Fibroblast of lung (primary cell): ENCODE measurements at regions not wholly inside any gene's neighbourhood (a gene's known extent, or its start where the extent isn't known, plus 50 kb on each side); places are given as distances from the start of the nearest gene placed in this dataset.
A peak's percentile ranks its signal among the peaks of the same experiment; 100 is the strongest.

Source experiments
- DNase-seq, 2 donors: peaks; one replicate each; pipeline versions ENCODE4 v3.0.0 to v3.0.0-alpha.2; 2010; ENCODE audit warnings: low read depth in 2 of 2
- H2AFZ ChIP-seq: 2 replicates; pipeline ENCODE4 v1.5.1; 2012; ENCODE audit warnings: low read length, control low read depth, inconsistent platforms
- H3K27ac ChIP-seq: 2 replicates; pipeline ENCODE4 v1.5.1; 2011; ENCODE audit warnings: low read length, control low read depth; ENCODE audit not compliant: insufficient read depth
- H3K27me3 ChIP-seq: 2 replicates; pipeline ENCODE4 v1.5.1; 2011; ENCODE audit warnings: mild to moderate bottlenecking, low read length; ENCODE audit not compliant: control insufficient read depth, insufficient read depth
- H3K36me3 ChIP-seq: 2 replicates; pipeline ENCODE4 v1.5.1; 2011; ENCODE audit warnings: low read length; ENCODE audit not compliant: control insufficient read depth, insufficient read depth
- H3K4me1 ChIP-seq: 2 replicates; pipeline ENCODE4 v1.5.1; 2011; ENCODE audit warnings: low read length; ENCODE audit not compliant: control insufficient read depth, insufficient read depth; ENCODE audit errors: extremely low read depth
- H3K4me2 ChIP-seq: 2 replicates; pipeline ENCODE4 v1.5.1; 2011; ENCODE audit warnings: low read length, control low read depth; ENCODE audit not compliant: insufficient read depth; ENCODE audit errors: extremely low read depth
- H3K4me3 ChIP-seq, 4 experiments: fragments of 200-600 bp in 1 of 4; sonication (generic) in 1 of 4; replicated peaks in 1 of 4; 2 replicates each; pipeline ENCODE4 v1.5.1; 2011 to 2016; ENCODE audit warnings: low read length in 4 of 4, low read depth in 3 of 4, mild to moderate bottlenecking in 3 of 4, control low read depth in 2 of 4, inconsistent platforms in 1 of 4, mixed read lengths in 1 of 4; ENCODE audit not compliant: insufficient read depth in 1 of 4; ENCODE audit errors: control extremely low read depth in 1 of 4
- H3K79me2 ChIP-seq: 2 replicates; pipeline ENCODE4 v1.5.1; 2012; ENCODE audit warnings: mild to moderate bottlenecking, low read length, inconsistent platforms; ENCODE audit not compliant: control insufficient read depth, insufficient read depth
- H3K9ac ChIP-seq: 2 replicates; pipeline ENCODE4 v1.5.1; 2011; ENCODE audit warnings: mild to moderate bottlenecking, low read length, control low read depth; ENCODE audit not compliant: insufficient read depth
- H3K9me3 ChIP-seq: 2 replicates; pipeline ENCODE4 v1.5.1; 2012; ENCODE audit warnings: low read depth, low read length; ENCODE audit not compliant: control insufficient read depth, insufficient read depth
- H4K20me1 ChIP-seq: 2 replicates; pipeline ENCODE4 v1.5.1; 2011; ENCODE audit warnings: low read length; ENCODE audit not compliant: control insufficient read depth, insufficient read depth; ENCODE audit errors: extremely low read depth
- EZH2 ChIP-seq: IDR thresholded peaks from 2 replicates; pipeline ENCODE4 v1.5.1; 2012; ENCODE audit warnings: low read length, control low read depth, mild to moderate bottlenecking; ENCODE audit errors: missing control alignments
- TF ChIP-seq, protein P1 (sequence below), 2 donors: IDR thresholded peaks in 1 of 2; conservative IDR thresholded peaks in 1 of 2; 1 replicate in 1 of 2; 2 replicates in 1 of 2; pipeline ENCODE4 v1.5.1; 2011 to 2012; ENCODE audit warnings: low read length in 2 of 2, control low read depth in 1 of 2, inconsistent platforms in 1 of 2, low read depth in 1 of 2, mild to moderate bottlenecking in 1 of 2

DNA sequence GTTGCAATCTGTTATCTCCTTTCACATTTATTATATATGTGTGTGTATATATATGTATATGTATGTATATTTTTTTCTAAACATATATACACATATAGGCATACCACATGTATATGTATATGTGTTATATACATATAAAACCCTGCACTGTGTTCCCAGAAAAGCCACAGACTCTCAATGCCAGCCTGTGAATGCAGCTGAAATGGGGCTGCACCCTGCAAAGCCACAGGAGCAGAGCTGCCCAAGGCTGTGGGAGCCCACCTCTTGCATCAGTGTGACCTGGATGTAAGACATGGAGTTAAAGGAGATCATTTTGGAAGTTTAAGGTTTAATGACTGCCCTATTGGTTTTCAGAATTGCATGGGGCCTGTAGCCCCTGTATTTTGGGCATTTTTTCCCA lies 762.3 kb upstream of the ARPP21 start:
- TF ChIP-seq EZH2, result no peak
- TF ChIP-seq, protein P1, sequence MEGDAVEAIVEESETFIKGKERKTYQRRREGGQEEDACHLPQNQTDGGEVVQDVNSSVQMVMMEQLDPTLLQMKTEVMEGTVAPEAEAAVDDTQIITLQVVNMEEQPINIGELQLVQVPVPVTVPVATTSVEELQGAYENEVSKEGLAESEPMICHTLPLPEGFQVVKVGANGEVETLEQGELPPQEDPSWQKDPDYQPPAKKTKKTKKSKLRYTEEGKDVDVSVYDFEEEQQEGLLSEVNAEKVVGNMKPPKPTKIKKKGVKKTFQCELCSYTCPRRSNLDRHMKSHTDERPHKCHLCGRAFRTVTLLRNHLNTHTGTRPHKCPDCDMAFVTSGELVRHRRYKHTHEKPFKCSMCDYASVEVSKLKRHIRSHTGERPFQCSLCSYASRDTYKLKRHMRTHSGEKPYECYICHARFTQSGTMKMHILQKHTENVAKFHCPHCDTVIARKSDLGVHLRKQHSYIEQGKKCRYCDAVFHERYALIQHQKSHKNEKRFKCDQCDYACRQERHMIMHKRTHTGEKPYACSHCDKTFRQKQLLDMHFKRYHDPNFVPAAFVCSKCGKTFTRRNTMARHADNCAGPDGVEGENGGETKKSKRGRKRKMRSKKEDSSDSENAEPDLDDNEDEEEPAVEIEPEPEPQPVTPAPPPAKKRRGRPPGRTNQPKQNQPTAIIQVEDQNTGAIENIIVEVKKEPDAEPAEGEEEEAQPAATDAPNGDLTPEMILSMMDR (conservative IDR thresholded peaks at IDR 0.05 in 1 of 2, IDR thresholded peaks at IDR 0.05 in 1 of 2; ENCODE audit: low read depth in 1 of 2, low read length in 2 of 2), result no peak
- H3K36me3 ChIP-seq, result no peaks in the 10 kb centered on the region
- no peak overlapping the region for H3K4me3 ChIP-seq
- no peaks in the 10 kb centered on the region for H3K9me3 ChIP-seq
- H3K4me2 ChIP-seq, result no peak overlapping the region
- H4K20me1 ChIP-seq, result no peaks in the 10 kb centered on the region
- no peak overlapping the region for H2AFZ ChIP-seq
- DNase-seq, result no peak
- H3K27ac ChIP-seq, result no peak overlapping the region
- H3K4me1 ChIP-seq, result no peaks in the 10 kb centered on the region
- no peaks in the 10 kb centered on the region for H3K79me2 ChIP-seq
- no peaks in the 10 kb centered on the region for H3K27me3 ChIP-seq
- no peak overlapping the region for H3K9ac ChIP-seq

DNA sequence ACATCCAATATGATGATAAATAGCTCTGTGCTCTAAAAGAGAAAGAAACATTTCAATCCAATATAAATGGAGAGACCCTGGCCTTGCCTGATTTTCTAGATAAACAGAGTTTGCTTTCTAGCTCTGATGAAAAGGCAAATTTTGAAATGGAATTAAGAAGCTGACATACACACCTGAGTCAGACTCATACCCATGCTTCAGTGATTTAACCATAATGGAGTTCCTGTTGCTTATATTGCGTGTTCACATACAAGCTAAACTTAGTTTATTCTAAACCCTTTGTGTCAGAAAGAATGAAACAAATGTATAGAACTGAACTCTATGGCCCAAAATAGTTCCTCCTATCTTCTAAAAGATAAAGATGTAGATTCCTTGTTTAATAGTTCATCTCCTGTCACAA lies 760.8 kb upstream of the ARPP21 start:
- Histone ChIP-seq H3K27ac (no peak overlapping the region), H3K4me1 (no peaks in the 10 kb centered on the region), H3K36me3 (no peaks in the 10 kb centered on the region), H3K9me3 (no peaks in the 10 kb centered on the region), H3K4me2 (no peak overlapping the region), H3K27me3 (no peaks in the 10 kb centered on the region), H4K20me1 (no peaks in the 10 kb centered on the region), H3K79me2 (no peaks in the 10 kb centered on the region), H3K9ac (no peak overlapping the region), H3K4me3 (no peak overlapping the region), H2AFZ (no peak overlapping the region)
- TF ChIP-seq, protein P1 (conservative IDR thresholded peaks at IDR 0.05 in 1 of 2, IDR thresholded peaks at IDR 0.05 in 1 of 2; ENCODE audit: low read depth in 1 of 2, low read length in 2 of 2), result no peak
- no peak for TF ChIP-seq EZH2
- no peak for DNase-seq

DNA sequence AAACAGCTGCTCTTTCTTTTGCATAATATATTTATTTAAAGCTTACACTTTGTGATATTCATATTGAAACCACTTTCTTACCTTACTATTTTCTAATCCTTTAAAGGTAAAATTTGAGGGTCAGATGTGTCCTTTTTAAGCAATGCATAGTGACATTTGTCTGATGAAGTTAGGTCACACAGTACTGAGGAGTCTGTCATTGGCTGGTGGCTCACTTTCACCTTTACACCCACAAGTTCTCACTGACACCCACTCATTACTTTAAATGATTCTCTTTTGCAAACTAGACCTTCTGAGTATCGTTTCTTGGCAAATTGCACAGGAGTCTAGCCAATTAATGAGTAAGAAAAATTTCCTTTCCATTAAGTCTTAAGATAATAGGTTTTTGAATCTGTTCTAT lies 758.3 kb upstream of the ARPP21 start:
- TF ChIP-seq, protein P1 (conservative IDR thresholded peaks at IDR 0.05 in 1 of 2, IDR thresholded peaks at IDR 0.05 in 1 of 2; ENCODE audit: low read depth in 1 of 2, low read length in 2 of 2), result no peak
- TF ChIP-seq EZH2, result no peak
- H3K27me3 ChIP-seq, result no peaks in the 10 kb centered on the region
- peak in 1 of 2 donors; percentile 5 for DNase-seq
- H3K27ac ChIP-seq, result no peak overlapping the region
- no peaks in the 10 kb centered on the region for H3K36me3 ChIP-seq
- H4K20me1 ChIP-seq, result no peaks in the 10 kb centered on the region
- no peak overlapping the region for H3K9ac ChIP-seq
- H3K9me3 ChIP-seq, result no peaks in the 10 kb centered on the region
- H3K79me2 ChIP-seq, result no peaks in the 10 kb centered on the region
- H3K4me3 ChIP-seq, result no peak overlapping the region
- H3K4me1 ChIP-seq, result no peaks in the 10 kb centered on the region
- H3K4me2 ChIP-seq, result no peak overlapping the region
- H2AFZ ChIP-seq, result no peak overlapping the region
